ENCODE measurements at regions not wholly inside any gene's neighbourhood (a gene's known extent, or its start where the extent isn't known, plus 50 kb on each side); places are given as distances from the start of the nearest gene placed in this dataset.

GRCh38 chr2:121037480-121037879 lies 247.5 kb downstream of the TFCP2L1 start:
- Histone ChIP-seq H3K4me3 (ENCODE audit: low read depth, low read length) (no peak overlapping the region), H3K36me3 (ENCODE audit: control insufficient read depth, insufficient read depth, low read length) (no peaks in the 10 kb centered on the region), H3K27me3 (ENCODE audit: control insufficient read depth, insufficient read depth, low read length) (peaks cover 8% of the 10 kb centered on the region)
- TF ChIP-seq CTCF (IDR thresholded peaks at IDR 0.05; ENCODE audit: insufficient read depth, low read length, poor library complexity, severe bottlenecking), result no peak
- no peak for DNase-seq (ENCODE audit: low read depth)

GRCh38 chr2:121038031-121038430 lies 247.0 kb downstream of the TFCP2L1 start:
- Histone ChIP-seq H3K4me3 (ENCODE audit: low read depth, low read length) (no peak overlapping the region), H3K27me3 (ENCODE audit: control insufficient read depth, insufficient read depth, low read length) (peaks cover 5% of the 10 kb centered on the region), H3K36me3 (ENCODE audit: control insufficient read depth, insufficient read depth, low read length) (no peaks in the 10 kb centered on the region)
- DNase-seq (ENCODE audit: low read depth), result no peak
- no peak for TF ChIP-seq CTCF (IDR thresholded peaks at IDR 0.05; ENCODE audit: insufficient read depth, low read length, poor library complexity, severe bottlenecking)

GRCh38 chr2:121038431-121038830 lies 246.6 kb downstream of the TFCP2L1 start:
- no peaks in the 10 kb centered on the region for H3K36me3 ChIP-seq (ENCODE audit: control insufficient read depth, insufficient read depth, low read length)
- H3K27me3 ChIP-seq (ENCODE audit: control insufficient read depth, insufficient read depth, low read length), result peaks cover 5% of the 10 kb centered on the region
- DNase-seq (ENCODE audit: low read depth), result no peak
- no peak for TF ChIP-seq CTCF (IDR thresholded peaks at IDR 0.05; ENCODE audit: insufficient read depth, low read length, poor library complexity, severe bottlenecking)
- H3K4me3 ChIP-seq (ENCODE audit: low read depth, low read length), result no peak overlapping the region

- TF ChIP-seq CTCF (IDR thresholded peaks at IDR 0.05; ENCODE audit: insufficient read depth, low read length, poor library complexity, severe bottlenecking), result no peak
- H3K36me3 ChIP-seq (ENCODE audit: control insufficient read depth, insufficient read depth, low read length), result no peaks in the 10 kb centered on the region
- peaks cover 4% of the 10 kb centered on the region for H3K27me3 ChIP-seq (ENCODE audit: control insufficient read depth, insufficient read depth, low read length)
- no peak overlapping the region for H3K4me3 ChIP-seq (ENCODE audit: low read depth, low read length)
- peak; percentile 43 for DNase-seq (ENCODE audit: low read depth)
Measured at GRCh38 chr2:121038891-121039616, 245.9 kb downstream of the TFCP2L1 start.

GRCh38 chr2:121039679-121040078 lies 245.3 kb downstream of the TFCP2L1 start:
- DNase-seq (ENCODE audit: low read depth), result no peak
- H3K36me3 ChIP-seq (ENCODE audit: control insufficient read depth, insufficient read depth, low read length), result no peaks in the 10 kb centered on the region
- peaks cover 4% of the 10 kb centered on the region for H3K27me3 ChIP-seq (ENCODE audit: control insufficient read depth, insufficient read depth, low read length)
- H3K4me3 ChIP-seq (ENCODE audit: low read depth, low read length), result no peak overlapping the region
- TF ChIP-seq CTCF (IDR thresholded peaks at IDR 0.05; ENCODE audit: insufficient read depth, low read length, poor library complexity, severe bottlenecking), result no peak

- peaks cover 14% of the 10 kb centered on the region for H3K27me3 ChIP-seq (ENCODE audit: control insufficient read depth, insufficient read depth, low read length)
- TF ChIP-seq CTCF (IDR thresholded peaks at IDR 0.05; ENCODE audit: insufficient read depth, low read length, poor library complexity, severe bottlenecking), result no peak
- H3K4me3 ChIP-seq (ENCODE audit: low read depth, low read length), result no peak overlapping the region
- H3K36me3 ChIP-seq (ENCODE audit: control insufficient read depth, insufficient read depth, low read length), result no peaks in the 10 kb centered on the region
- DNase-seq (ENCODE audit: low read depth), result no peak
Measured at GRCh38 chr2:121041516-121041915, 243.5 kb downstream of the TFCP2L1 start.

Measured in kidney epithelial cell (primary cell).